Endothelial cell of umbilical vein (primary cell): ENCODE measurements at regions not wholly inside any gene's neighbourhood (a gene's known extent, or its start where the extent isn't known, plus 50 kb on each side); places are given as distances from the start of the nearest gene placed in this dataset.

Source experiments
- BruUV-seq: library from RNA; stranded (reverse); fragments of 400-500 nt; replicated peaks from 2 replicates; lab custom pipeline; 2021; lab: Mats Ljungman, UMichigan
- CTCF ChIA-PET: fragments of 300-600, 350-600 bp; sonication (Branson Sonifier 250); formaldehyde crosslinking; loops from one replicate; lab custom pipeline; 2021; ENCODE audit warnings: antibody characterized with exemption, inconsistent platforms; lab: Charles Lee
- POLR2A ChIA-PET: fragments of 300-600, 350-600 bp; sonication (Branson Sonifier 250); formaldehyde crosslinking; loops from one replicate; lab custom pipeline; 2021; ENCODE audit warnings: antibody characterized with exemption, inconsistent platforms; lab: Charles Lee
- DNase-seq: peaks from one replicate; pipeline ENCODE4 v3.0.0-alpha.2; 2011; ENCODE audit warnings: low read depth, low spot score
- FAIRE-seq: peaks from 2 replicates; lab custom pipeline; 2011; peaks lifted over from hg19 to GRCh38; lab: Jason Lieb, UNC
- H2AFZ ChIP-seq: 2 replicates; pipeline ENCODE4 v1.6.0; 2012; ENCODE audit warnings: low read depth, low read length, control low read depth, inconsistent platforms
- H3K27ac ChIP-seq: 2 replicates; pipeline ENCODE4 v1.5.1; 2011; ENCODE audit warnings: low read depth, mild to moderate bottlenecking, control low read depth, low read length, moderate library complexity; ENCODE audit not compliant: insufficient read depth
- H3K27me3 ChIP-seq, 2 experiments: 2 replicates each; pipeline versions ENCODE4 v1.6.0 to v1.6.1; 2011; ENCODE audit warnings: low read length in 2 of 2, mixed read lengths in 1 of 2; ENCODE audit not compliant: control insufficient read depth in 2 of 2, insufficient read depth in 2 of 2
- H3K36me3 ChIP-seq, 2 experiments: 2 replicates in 1 of 2; 3 replicates in 1 of 2; pipeline ENCODE4 v1.5.1; 2011; ENCODE audit warnings: low read length in 2 of 2, mild to moderate bottlenecking in 1 of 2, moderate library complexity in 1 of 2; ENCODE audit not compliant: control insufficient read depth in 2 of 2, insufficient read depth in 2 of 2; ENCODE audit errors: extremely low read depth in 1 of 2
- H3K4me1 ChIP-seq: 3 replicates; pipeline ENCODE4 v1.5.1; 2011; ENCODE audit warnings: mild to moderate bottlenecking, low read length; ENCODE audit not compliant: control insufficient read depth, insufficient read depth; ENCODE audit errors: extremely low read depth
- H3K4me2 ChIP-seq: 2 replicates; pipeline ENCODE4 v1.6.1; 2011; ENCODE audit warnings: low read length, control low read depth, mixed read lengths; ENCODE audit not compliant: insufficient read depth
- H3K4me3 ChIP-seq, 3 experiments: fragments of 200-600 bp in 1 of 3; sonication (generic), shearing (Covaris generic) in 1 of 3; replicated peaks in 1 of 3; 2 replicates each; pipeline ENCODE4 v1.5.1; 2011 to 2016; ENCODE audit warnings: control low read depth in 3 of 3, low read length in 3 of 3, mild to moderate bottlenecking in 2 of 3, inconsistent platforms in 1 of 3, low read depth in 1 of 3, moderate library complexity in 1 of 3; ENCODE audit not compliant: insufficient read depth in 1 of 3
- H3K79me2 ChIP-seq: 2 replicates; pipeline ENCODE4 v1.6.0; 2012; ENCODE audit warnings: low read length, inconsistent platforms; ENCODE audit not compliant: control insufficient read depth, insufficient read depth
- H3K9ac ChIP-seq: replicated peaks from 2 replicates; pipeline ENCODE3; 2011; ENCODE audit warnings: low read length, control low read depth; ENCODE audit not compliant: insufficient read depth; ENCODE audit errors: extremely low read depth
- H3K9me1 ChIP-seq: replicated peaks from 3 replicates; pipeline ENCODE4 v1.6.0; 2011; ENCODE audit warnings: mild to moderate bottlenecking, low read length; ENCODE audit not compliant: control insufficient read depth, insufficient read depth; ENCODE audit errors: extremely low read depth
- H3K9me3 ChIP-seq: replicated peaks from 2 replicates; pipeline ENCODE4 v1.5.1; 2012; ENCODE audit warnings: low read length, inconsistent platforms; ENCODE audit not compliant: control insufficient read depth, insufficient read depth
- H4K20me1 ChIP-seq: replicated peaks from 2 replicates; pipeline ENCODE3; 2011; ENCODE audit warnings: mild to moderate bottlenecking, low read length; ENCODE audit not compliant: control insufficient read depth, insufficient read depth; ENCODE audit errors: extremely low read depth
- CTCF ChIP-seq, 2 donors: IDR thresholded peaks; 1 replicate in 1 of 2; 2 replicates in 1 of 2; pipeline ENCODE4 v1.5.1; 2011; ENCODE audit warnings: low read length in 2 of 2, mild to moderate bottlenecking in 2 of 2, moderate library complexity in 2 of 2, control low read depth in 1 of 2, inconsistent platforms in 1 of 2, low read depth in 1 of 2; ENCODE audit not compliant: insufficient read depth in 1 of 2; ENCODE audit errors: extremely low read depth in 1 of 2
- EZH2 ChIP-seq: IDR thresholded peaks from 2 replicates; pipeline ENCODE4 v1.6.1; 2012; ENCODE audit warnings: borderline replicate concordance, low read depth, mild to moderate bottlenecking, moderate library complexity, low read length, inconsistent platforms; ENCODE audit not compliant: severe bottlenecking
- FOS ChIP-seq: IDR thresholded peaks from 2 replicates; pipeline ENCODE4 v1.6.1; 2011; ENCODE audit warnings: mild to moderate bottlenecking, low read length, moderate library complexity, borderline replicate concordance; ENCODE audit not compliant: insufficient read depth
- GATA2 ChIP-seq: IDR thresholded peaks from 2 replicates; pipeline ENCODE4 v1.7.0; 2011; ENCODE audit warnings: low read depth, mild to moderate bottlenecking, moderate library complexity, mixed read lengths, low read length; ENCODE audit not compliant: insufficient read length, insufficient read depth
- JUN ChIP-seq: IDR thresholded peaks from 2 replicates; pipeline ENCODE4 v1.6.1; 2011; ENCODE audit warnings: borderline replicate concordance, low read depth; ENCODE audit not compliant: insufficient read length, insufficient read depth
- MAX ChIP-seq: IDR thresholded peaks from 2 replicates; pipeline ENCODE4 v1.6.1; 2011; ENCODE audit not compliant: insufficient read depth, insufficient read length
- MYC ChIP-seq: IDR thresholded peaks from one replicate; pipeline ENCODE4 v1.6.1; 2011; ENCODE audit warnings: mild to moderate bottlenecking, low read depth, low read length
- POLR2A ChIP-seq: IDR thresholded peaks from 2 replicates; pipeline ENCODE4 v1.6.1; 2012; ENCODE audit warnings: low read depth, mild to moderate bottlenecking, control low read depth, low read length
- POLR2AphosphoS5 ChIP-seq: IDR thresholded peaks from 2 replicates; pipeline ENCODE4 v1.6.1; 2012; ENCODE audit warnings: low read depth, mild to moderate bottlenecking, control low read depth, low read length, moderate library complexity; ENCODE audit not compliant: insufficient read depth
- dilution Hi-C: fragments of 300-500 bp; cut with MboI; formaldehyde crosslinking; loops from one replicate; pipeline ENCODE4 v1.15.0; 2019; ENCODE audit warnings: low sequenced_read_pairs; ENCODE audit not compliant: extremely low pct_ligation_motif_present
- intact Hi-C: fragments of 100-400 bp; cut with micrococcal nuclease; formaldehyde crosslinking; loops from one replicate; pipeline ENCODE4 v1.10.0; 2022

GRCh38 chr3:139769796-139770195, 92.0 kb upstream of the NMNAT3 start:
- H4K20me1 ChIP-seq: no peaks in the 10 kb centered on the region
- H3K79me2 ChIP-seq: no peaks in the 10 kb centered on the region
- H3K27ac ChIP-seq: no peak overlapping the region
- ChIA-PET POLR2A (no interaction called here), CTCF (no interaction called here)
- H3K9ac ChIP-seq: no peak overlapping the region
- no peaks in the 10 kb centered on the region for H3K4me1 ChIP-seq
- no peak overlapping the region for H3K4me2 ChIP-seq
- TF ChIP-seq FOS: no peak
- TF ChIP-seq GATA2: no peak
- TF ChIP-seq MAX: no peak
- TF ChIP-seq POLR2AphosphoS5: no peak
- TF ChIP-seq MYC: no peak
- no peak for TF ChIP-seq CTCF (IDR thresholded peaks at IDR 0.05; ENCODE audit: extremely low read depth in 1 of 2, insufficient read depth in 1 of 2, low read depth in 1 of 2, low read length in 2 of 2)
- no peak for TF ChIP-seq JUN
- TF ChIP-seq POLR2A: no peak
- TF ChIP-seq EZH2: no peak
- H3K4me3 ChIP-seq: no peak overlapping the region
- H3K27me3 ChIP-seq: no peaks in the 10 kb centered on the region
- H3K9me1 ChIP-seq: no peaks in the 10 kb centered on the region
- intact Hi-C loops: no loop called here
- no peak overlapping the region for H2AFZ ChIP-seq
- H3K9me3 ChIP-seq: no peaks in the 10 kb centered on the region
- no TSS peak for BruUV-seq
- DNase-seq (no peak), FAIRE-seq (no peak)
- H3K36me3 ChIP-seq: no peaks in the 10 kb centered on the region
- dilution Hi-C loops: no loop called here
